Uterus (tissue), 3 donors: ENCODE measurements at regions not wholly inside any gene's neighbourhood (a gene's known extent, or its start where the extent isn't known, plus 50 kb on each side); places are given as distances from the start of the nearest gene placed in this dataset.

Source experiments
- DNase-seq, 2 donors: peaks; one replicate each; pipeline ENCODE4 v3.0.0-alpha.2; 2019 to 2020
- H3K27ac ChIP-seq, 2 donors: fragments of 200-600 bp; sonication (generic); 1 replicate in 1 of 2; 2 replicates in 1 of 2; pipeline ENCODE4 v1.5.1; 2016 to 2018
- H3K27me3 ChIP-seq, 2 donors: fragments of 200-600 bp; sonication (generic); one replicate each; pipeline ENCODE4 v1.5.1; 2018 to 2019; ENCODE audit warnings: control low read depth in 1 of 2
- H3K36me3 ChIP-seq, 2 donors: fragments of 200-600 bp; sonication (generic); one replicate each; pipeline ENCODE4 v1.5.1; 2019; ENCODE audit warnings: control low read depth in 1 of 2
- H3K4me1 ChIP-seq, 2 donors: fragments of 200-600 bp; sonication (generic); one replicate each; pipeline ENCODE4 v1.5.1; 2018 to 2019; ENCODE audit warnings: control low read depth in 1 of 2
- H3K4me3 ChIP-seq, 2 donors: fragments of 200-600 bp; sonication (generic); 1 replicate in 1 of 2; 2 replicates in 1 of 2; pipeline ENCODE4 v1.5.1; 2018 to 2019; ENCODE audit warnings: mild to moderate bottlenecking in 1 of 2
- H3K9me3 ChIP-seq, 2 donors: fragments of 200-600 bp; sonication (generic); one replicate each; pipeline ENCODE4 v1.5.1; 2019; ENCODE audit warnings: control low read depth in 1 of 2
- POLR2A ChIP-seq, 2 donors: fragments of 450-650 bp; IDR thresholded peaks; one replicate each; pipeline ENCODE4 v1.6.1; 2016; ENCODE audit warnings: antibody characterized with exemption in 2 of 2, mild to moderate bottlenecking in 1 of 2, moderate library complexity in 1 of 2
- intact Hi-C: fragments of 100-400 bp; cut with DNase I; formaldehyde crosslinking; loops from one replicate; pipeline ENCODE4 v1.15.1; 2023; ENCODE audit warnings: low total_unique reads
- TF ChIP-seq, protein P1 (sequence below), 4 experiments: fragments of 200-600 bp in 2 of 4; fragments of 450-650 bp in 2 of 4; sonication (generic) in 2 of 4; IDR thresholded peaks; one replicate each; pipeline ENCODE4 v1.5.1; 2016 to 2019; ENCODE audit warnings: antibody characterized with exemption in 4 of 4, mild to moderate bottlenecking in 2 of 4, moderate library complexity in 1 of 4
- donor health status: DM: yes; HTN: yes; CAD: no.

DNA sequence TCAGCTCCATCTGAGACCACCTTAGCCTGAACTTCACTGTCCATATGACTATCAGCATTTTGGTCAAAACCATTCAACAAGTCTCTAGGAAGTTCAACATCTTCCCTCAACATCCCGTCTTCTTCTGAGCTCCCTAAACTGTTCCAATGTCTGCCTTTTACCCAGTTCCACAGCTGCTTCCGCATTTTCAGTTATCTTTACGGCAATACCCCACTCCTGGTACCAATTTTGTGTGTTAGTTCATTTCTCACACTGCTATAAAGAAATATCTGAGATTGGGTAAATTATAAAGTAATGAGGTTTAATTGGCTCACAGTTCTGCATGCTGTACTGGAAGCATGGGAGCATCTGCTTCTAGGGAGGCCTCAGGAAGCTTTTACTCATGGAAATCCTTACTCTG lies 771.2 kb downstream of the SLITRK6 start:
- Histone ChIP-seq H3K36me3 (no peaks in the 10 kb centered on the region), H3K27me3 (no peaks in the 10 kb centered on the region), H3K9me3 (no peaks in the 10 kb centered on the region), H3K27ac (no peak overlapping the region), H3K4me3 (no peak overlapping the region), H3K4me1 (no peaks in the 10 kb centered on the region)
- DNase-seq, result no peak
- intact Hi-C loops, result no loop called here
- TF ChIP-seq, protein P1, sequence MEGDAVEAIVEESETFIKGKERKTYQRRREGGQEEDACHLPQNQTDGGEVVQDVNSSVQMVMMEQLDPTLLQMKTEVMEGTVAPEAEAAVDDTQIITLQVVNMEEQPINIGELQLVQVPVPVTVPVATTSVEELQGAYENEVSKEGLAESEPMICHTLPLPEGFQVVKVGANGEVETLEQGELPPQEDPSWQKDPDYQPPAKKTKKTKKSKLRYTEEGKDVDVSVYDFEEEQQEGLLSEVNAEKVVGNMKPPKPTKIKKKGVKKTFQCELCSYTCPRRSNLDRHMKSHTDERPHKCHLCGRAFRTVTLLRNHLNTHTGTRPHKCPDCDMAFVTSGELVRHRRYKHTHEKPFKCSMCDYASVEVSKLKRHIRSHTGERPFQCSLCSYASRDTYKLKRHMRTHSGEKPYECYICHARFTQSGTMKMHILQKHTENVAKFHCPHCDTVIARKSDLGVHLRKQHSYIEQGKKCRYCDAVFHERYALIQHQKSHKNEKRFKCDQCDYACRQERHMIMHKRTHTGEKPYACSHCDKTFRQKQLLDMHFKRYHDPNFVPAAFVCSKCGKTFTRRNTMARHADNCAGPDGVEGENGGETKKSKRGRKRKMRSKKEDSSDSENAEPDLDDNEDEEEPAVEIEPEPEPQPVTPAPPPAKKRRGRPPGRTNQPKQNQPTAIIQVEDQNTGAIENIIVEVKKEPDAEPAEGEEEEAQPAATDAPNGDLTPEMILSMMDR (IDR thresholded peaks at IDR 0.05), result no peak
- no peak for TF ChIP-seq POLR2A (IDR thresholded peaks at IDR 0.05)

DNA sequence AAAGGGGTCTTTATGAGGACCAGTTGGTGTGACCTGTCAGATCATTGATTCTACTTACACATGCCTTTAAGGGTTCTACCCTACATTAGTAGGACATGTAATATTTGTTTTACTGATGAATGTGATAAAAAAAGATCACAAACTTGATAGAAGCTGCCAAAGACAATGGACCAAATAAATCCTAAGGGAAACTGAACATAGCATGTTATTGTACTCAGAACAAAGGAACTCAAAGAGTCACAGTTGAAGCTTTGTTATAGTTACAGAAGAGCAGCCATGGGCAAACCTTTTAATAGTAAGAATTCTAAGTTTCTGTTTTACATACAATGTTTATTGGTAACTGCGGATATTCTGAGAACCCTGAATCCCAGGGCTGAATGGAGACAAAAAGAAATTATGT lies 780.1 kb downstream of the SLITRK6 start:
- Histone ChIP-seq H3K27me3 (no peaks in the 10 kb centered on the region), H3K4me3 (no peak overlapping the region), H3K36me3 (no peaks in the 10 kb centered on the region), H3K27ac (no peak overlapping the region), H3K4me1 (no peaks in the 10 kb centered on the region), H3K9me3 (no peaks in the 10 kb centered on the region)
- TF ChIP-seq, protein P1 (IDR thresholded peaks at IDR 0.05), result no peak
- no peak for TF ChIP-seq POLR2A (IDR thresholded peaks at IDR 0.05)
- intact Hi-C loops, result no loop called here
- DNase-seq, result no peak

DNA sequence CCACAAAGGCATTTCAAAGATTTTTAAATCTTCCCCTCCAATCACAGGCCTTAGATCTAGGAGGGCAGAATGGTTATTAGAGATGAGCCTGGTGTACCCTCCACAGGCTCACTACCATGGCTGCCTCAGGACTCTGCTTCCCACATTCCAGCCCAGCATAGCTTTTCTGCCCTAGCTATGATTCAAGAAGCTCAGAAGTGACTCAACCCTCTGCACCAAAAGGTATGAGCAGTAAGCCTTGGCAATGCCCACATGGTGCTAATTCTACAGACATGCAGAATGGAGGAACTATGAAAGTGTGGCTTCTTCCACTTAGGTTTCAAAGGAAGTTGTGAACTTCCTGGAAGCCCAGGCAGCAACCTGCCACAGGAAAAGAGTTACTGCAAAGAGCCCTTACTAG lies 786.2 kb downstream of the SLITRK6 start:
- H3K4me1 ChIP-seq, result no peaks in the 10 kb centered on the region
- no peaks in the 10 kb centered on the region for H3K36me3 ChIP-seq
- H3K27me3 ChIP-seq, result no peaks in the 10 kb centered on the region
- no peaks in the 10 kb centered on the region for H3K9me3 ChIP-seq
- no peak for DNase-seq
- no peak overlapping the region for H3K4me3 ChIP-seq
- H3K27ac ChIP-seq, result no peak overlapping the region
- intact Hi-C loops, result no loop called here
- TF ChIP-seq, protein P1 (IDR thresholded peaks at IDR 0.05), result no peak
- TF ChIP-seq POLR2A (IDR thresholded peaks at IDR 0.05), result no peak

DNA sequence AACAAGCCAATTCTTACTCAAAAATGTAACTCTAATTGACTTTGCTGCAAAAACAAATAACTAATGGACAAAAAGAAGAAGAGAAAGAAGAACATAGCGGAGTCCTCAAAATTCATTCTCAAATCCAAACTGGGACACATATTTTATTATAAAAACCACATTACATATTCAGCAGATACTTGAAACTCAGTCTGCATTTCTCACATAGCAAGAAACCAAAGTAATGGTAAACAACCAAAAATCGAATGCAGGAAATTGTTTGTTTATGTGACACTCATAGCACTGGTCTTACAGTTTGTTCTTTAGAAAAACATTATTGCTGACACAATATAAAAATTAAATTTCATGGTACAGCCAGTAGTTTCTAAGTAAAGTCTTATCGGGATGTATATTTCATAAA lies 789.8 kb downstream of the SLITRK6 start:
- no peak for TF ChIP-seq POLR2A (IDR thresholded peaks at IDR 0.05)
- TF ChIP-seq, protein P1 (IDR thresholded peaks at IDR 0.05), result no peak
- DNase-seq, result no peak
- H3K4me1 ChIP-seq, result no peaks in the 10 kb centered on the region
- H3K27ac ChIP-seq, result no peak overlapping the region
- H3K4me3 ChIP-seq, result no peak overlapping the region
- H3K36me3 ChIP-seq, result no peaks in the 10 kb centered on the region
- no peaks in the 10 kb centered on the region for H3K27me3 ChIP-seq
- H3K9me3 ChIP-seq, result no peaks in the 10 kb centered on the region
- intact Hi-C loops, result no loop called here

DNA sequence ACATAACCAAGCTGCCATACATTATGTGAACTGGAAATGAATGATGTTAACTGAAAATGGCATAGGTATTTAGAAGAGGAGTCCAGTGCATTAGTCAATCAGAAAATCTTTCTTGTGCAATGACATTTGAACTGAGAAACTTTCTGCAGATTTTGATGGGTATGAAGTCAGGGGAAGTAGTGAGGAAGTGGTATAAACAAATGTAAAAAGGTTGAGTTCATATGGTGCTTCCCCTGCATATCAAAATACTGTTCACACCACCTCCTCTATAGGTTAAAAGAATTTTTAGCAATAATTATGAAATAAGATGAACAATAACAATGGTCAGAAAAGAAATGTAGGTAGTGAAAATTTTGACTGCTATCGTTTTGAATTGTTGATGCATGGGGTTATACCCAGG lies 800.0 kb downstream of the SLITRK6 start:
- Histone ChIP-seq H3K27ac (no peak overlapping the region), H3K4me3 (no peak overlapping the region), H3K9me3 (no peaks in the 10 kb centered on the region), H3K36me3 (no peaks in the 10 kb centered on the region), H3K27me3 (peaks cover 0 to 6% of the 10 kb centered on the region in 2 donors), H3K4me1 (no peaks in the 10 kb centered on the region)
- intact Hi-C loops, result no loop called here
- DNase-seq, result no peak
- TF ChIP-seq POLR2A (IDR thresholded peaks at IDR 0.05), result no peak
- TF ChIP-seq, protein P1 (IDR thresholded peaks at IDR 0.05), result no peak
